HepG2 (cell line): ENCODE measurements at regions not wholly inside any gene's neighbourhood (a gene's known extent, or its start where the extent isn't known, plus 50 kb on each side); places are given as distances from the start of the nearest gene placed in this dataset.

ENCODE experiments used
- ATAC-seq: fragments of 200-7000 bp; cut with Tn5 transposase; 3 replicates; pipeline ENCODE4 v1.9.1; 2020; ENCODE audit warnings: mild to moderate bottlenecking, moderate library complexity
- BruUV-seq: library from RNA; stranded (reverse); fragments of 400-500 nt; replicated peaks from 2 replicates; lab custom pipeline; 2021; lab: Mats Ljungman, UMichigan
- CTCF ChIA-PET: fragments of 300-600 bp; formaldehyde crosslinking; extraction: SDS; loops from one replicate; lab custom pipeline; 2021; ENCODE audit warnings: low total read pairs, inconsistent platforms, low intra/inter-chr PET ratio; lab: Yijun Ruan, JAX
- POLR2A ChIA-PET: fragments of 350-600 bp; sonication (Branson Sonifier 250); formaldehyde crosslinking; loops from one replicate; lab custom pipeline; 2020; ENCODE audit warnings: antibody characterized with exemption, inconsistent platforms; lab: Yijun Ruan, JAX
- DNase-seq: peaks from one replicate; pipeline ENCODE4 v3.0.0-alpha.2; 2015; ENCODE audit warnings: low spot score
- FAIRE-seq: peaks from 3 replicates; lab custom pipeline; 2011; peaks lifted over from hg19 to GRCh38; lab: Jason Lieb, UNC
- H2AFZ ChIP-seq: one replicate; pipeline ENCODE4 v1.6.1; 2011; ENCODE audit warnings: low read length, inconsistent platforms
- H3K27ac ChIP-seq: fragments of 300-600 bp; 3 replicates; pipeline ENCODE4 v1.8.0; 2011; ENCODE audit warnings: mixed run types, mild to moderate bottlenecking, mixed read lengths, low read length, inconsistent platforms; ENCODE audit not compliant: insufficient read depth; ENCODE audit errors: extremely low read length
- H3K27me3 ChIP-seq, 2 experiments: fragments of 200-600 bp in 1 of 2; 2 replicates in 1 of 2; 3 replicates in 1 of 2; pipeline versions ENCODE4 v1.6.0 to v1.8.0; 2011; ENCODE audit warnings: low read length in 2 of 2, mild to moderate bottlenecking in 2 of 2, moderate library complexity in 2 of 2, inconsistent platforms in 1 of 2; ENCODE audit not compliant: insufficient read depth in 2 of 2, control insufficient read depth in 1 of 2
- H3K36me3 ChIP-seq, 2 experiments: fragments of 200-600 bp in 1 of 2; replicated peaks in 1 of 2; 2 replicates in 1 of 2; 3 replicates in 1 of 2; pipeline versions ENCODE4 v1.5.1 to v1.8.0; 2011; ENCODE audit warnings: low read length in 2 of 2, inconsistent platforms in 1 of 2; ENCODE audit not compliant: insufficient read depth in 2 of 2, control insufficient read depth in 1 of 2
- H3K4me1 ChIP-seq: 2 replicates; pipeline ENCODE4 v1.5.1; 2012; ENCODE audit warnings: low read length, inconsistent platforms; ENCODE audit not compliant: insufficient read depth
- H3K4me2 ChIP-seq: 2 replicates; pipeline ENCODE4 v1.6.0; 2011; ENCODE audit warnings: low read depth, low read length, inconsistent platforms
- H3K4me3 ChIP-seq, 3 experiments: fragments of 200-600 bp in 1 of 3; sonication (generic), shearing (Covaris generic) in 1 of 3; replicated peaks in 1 of 3; 2 replicates each; pipeline ENCODE4 v1.5.1; 2011 to 2016; ENCODE audit warnings: low read length in 3 of 3, inconsistent platforms in 2 of 3, low read depth in 2 of 3, mild to moderate bottlenecking in 2 of 3, control low read depth in 1 of 3, mixed read lengths in 1 of 3; ENCODE audit not compliant: insufficient read depth in 1 of 3
- H3K79me2 ChIP-seq: one replicate; pipeline ENCODE4 v1.6.1; 2011; ENCODE audit warnings: low read length, inconsistent platforms; ENCODE audit not compliant: insufficient read depth
- H3K9ac ChIP-seq: 2 replicates; pipeline ENCODE4 v1.6.0; 2011; ENCODE audit warnings: mild to moderate bottlenecking, low read depth, low read length, inconsistent platforms; ENCODE audit not compliant: insufficient read depth
- H3K9me3 ChIP-seq: 2 replicates; pipeline ENCODE4 v1.5.1; 2012; ENCODE audit warnings: mild to moderate bottlenecking, low read length
- H4K20me1 ChIP-seq: 2 replicates; pipeline ENCODE4 v1.6.0; 2011; ENCODE audit warnings: inconsistent platforms, mild to moderate bottlenecking, low read length, moderate library complexity; ENCODE audit not compliant: insufficient read depth
- JARID2 ChIP-seq: sonication (generic); formaldehyde crosslinking; IDR thresholded peaks from 2 replicates; pipeline ENCODE4 v1.8.1; 2023; ENCODE audit warnings: missing genetic modification reagents, inconsistent platforms; ENCODE audit not compliant: insufficient replicate concordance
- PCBP2 ChIP-seq: fragments of 200-400 bp; formaldehyde crosslinking; optimal IDR thresholded peaks from 2 replicates; pipeline ENCODE3; 2018; ENCODE audit warnings: low read length, low read depth; ENCODE audit not compliant: poor library complexity, severe bottlenecking
- ZNF292 ChIP-seq: sonication (generic); formaldehyde crosslinking; IDR thresholded peaks from 2 replicates; pipeline ENCODE4 v1.8.1; 2022; ENCODE audit warnings: mild to moderate bottlenecking, low read depth, missing genetic modification reagents, borderline replicate concordance
- ZNF354B ChIP-seq: sonication (generic); formaldehyde crosslinking; IDR thresholded peaks from 2 replicates; pipeline ENCODE4 v1.8.0; 2022; ENCODE audit warnings: mild to moderate bottlenecking, missing genetic modification reagents
- ZNF407 ChIP-seq: sonication (generic); formaldehyde crosslinking; IDR thresholded peaks from one replicate; pipeline ENCODE4 v1.5.1; 2020; ENCODE audit warnings: mild to moderate bottlenecking, missing genetic modification reagents; ENCODE audit errors: not compliant biosample characterization
- WGBS: methylation state at CpG from one replicate; pipeline ENCODE4 v1.1.6; 2017; ENCODE audit warnings: low lambda C conversion rate; 5-methylcytosine and 5-hydroxymethylcytosine counted together
- in situ Hi-C: cut with HindIII; loops from 2 replicates; pipeline ENCODE4 v1.10.0; 2017; ENCODE audit warnings: low pct_unique_long_range_greater_than_20kb; ENCODE audit not compliant: extremely low pct_ligation_motif_present
- intact Hi-C: fragments of 100-400 bp; cut with micrococcal nuclease; formaldehyde crosslinking; loops from one replicate; pipeline ENCODE4 v1.10.0; 2022; ENCODE audit not compliant: unreplicated experiment

DNA sequence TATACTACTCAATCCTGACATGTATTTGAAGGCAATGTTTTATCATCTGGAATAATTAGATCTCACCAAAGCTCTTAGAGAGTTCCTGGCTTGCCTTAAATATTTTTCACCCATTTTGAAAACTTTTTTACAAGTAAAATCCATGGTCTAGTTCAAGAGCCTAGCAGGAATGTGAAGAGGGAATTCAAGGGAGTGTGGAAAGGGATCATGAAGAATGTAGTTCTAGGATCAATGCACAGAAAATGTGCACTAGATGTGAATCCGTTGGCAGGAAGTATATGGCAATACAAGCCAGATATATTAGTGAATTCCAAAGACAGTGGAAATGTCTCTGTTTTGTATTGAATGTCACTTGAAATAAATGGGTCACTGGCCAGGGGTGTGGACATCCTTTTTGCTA lies 167.9 kb upstream of the MOCS2 start:
- POLR2A ChIA-PET, result no interaction called here
- no peaks in the 10 kb centered on the region for H3K27me3 ChIP-seq
- ATAC-seq (no peak), FAIRE-seq (no peak), DNase-seq (no peak)
- H2AFZ ChIP-seq, result no peak overlapping the region
- no peaks in the 10 kb centered on the region for H3K79me2 ChIP-seq
- no peaks in the 10 kb centered on the region for H4K20me1 ChIP-seq
- H3K4me2 ChIP-seq, result no peak overlapping the region
- WGBS, result 0% methylated on average over 1 of the region's 1 CpG
- in situ Hi-C loops (no loop called here), intact Hi-C loops (no loop called here)
- H3K9me3 ChIP-seq, result no peaks in the 10 kb centered on the region
- CTCF ChIA-PET, result no interaction called here
- BruUV-seq, result no TSS peak
- no peak overlapping the region for H3K9ac ChIP-seq
- H3K27ac ChIP-seq, result no peak overlapping the region
- H3K4me1 ChIP-seq, result no peaks in the 10 kb centered on the region
- H3K4me3 ChIP-seq, result no peak overlapping the region
- H3K36me3 ChIP-seq, result no peaks in the 10 kb centered on the region
- TF ChIP-seq PCBP2 (no peak), JARID2 (CRISPR knock-in tag) (no peak), ZNF354B (CRISPR knock-in tag) (no peak), ZNF407 (CRISPR knock-in tag) (no peak), ZNF292 (CRISPR knock-in tag) (no peak)
